H9 (cell line): ENCODE measurements at regions not wholly inside any gene's neighbourhood (a gene's known extent, or its start where the extent isn't known, plus 50 kb on each side); places are given as distances from the start of the nearest gene placed in this dataset.

ENCODE experiments used
- DNase-seq: peaks from one replicate; pipeline ENCODE4 v3.0.0-alpha.2; 2017
- H2AFZ ChIP-seq: one replicate; pipeline ENCODE4 v1.6.1; 2013; ENCODE audit warnings: mild to moderate bottlenecking, low read length, control low read depth, moderate library complexity
- H2AK5ac ChIP-seq: 2 replicates; pipeline ENCODE4 v1.6.1; 2013; ENCODE audit warnings: low read length, control low read depth, mixed read lengths; ENCODE audit not compliant: insufficient read length
- H2BK120ac ChIP-seq: one replicate; pipeline ENCODE4 v1.6.1; 2013; ENCODE audit warnings: low read depth, mild to moderate bottlenecking, low read length, control low read depth, inconsistent platforms; ENCODE audit not compliant: poor library complexity, severe bottlenecking
- H2BK12ac ChIP-seq: 2 replicates; pipeline ENCODE4 v1.6.1; 2013; ENCODE audit warnings: low read length, control low read depth, mixed read lengths, low read depth; ENCODE audit not compliant: insufficient read length
- H2BK15ac ChIP-seq: 2 replicates; pipeline ENCODE4 v1.6.1; 2013; ENCODE audit warnings: low read depth, low read length, control low read depth
- H2BK20ac ChIP-seq: one replicate; pipeline ENCODE4 v1.6.1; 2013; ENCODE audit warnings: low read depth, mild to moderate bottlenecking, low read length, control low read depth, inconsistent platforms; ENCODE audit not compliant: poor library complexity, severe bottlenecking
- H2BK5ac ChIP-seq: 2 replicates; pipeline ENCODE4 v1.6.1; 2013; ENCODE audit warnings: low read length, control low read depth, mixed read lengths; ENCODE audit not compliant: insufficient read length
- H3K14ac ChIP-seq: 2 replicates; pipeline ENCODE4 v1.6.1; 2013; ENCODE audit warnings: low read length, control low read depth; ENCODE audit not compliant: insufficient read depth
- H3K18ac ChIP-seq: 2 replicates; pipeline ENCODE4 v1.6.1; 2013; ENCODE audit warnings: low read depth, mild to moderate bottlenecking, mixed read lengths, low read length, control low read depth; ENCODE audit not compliant: insufficient read length
- H3K23ac ChIP-seq: 2 replicates; pipeline ENCODE4 v1.6.1; 2013; ENCODE audit warnings: low read length, control low read depth, mixed read lengths, low read depth; ENCODE audit not compliant: insufficient read length
- H3K23me2 ChIP-seq: 2 replicates; pipeline ENCODE4 v1.6.1; 2013; ENCODE audit warnings: low read depth, mild to moderate bottlenecking, mixed read lengths, low read length, control low read depth; ENCODE audit not compliant: insufficient read length, poor library complexity, severe bottlenecking
- H3K27ac ChIP-seq: 2 replicates; pipeline ENCODE4 v1.5.1; 2013; ENCODE audit warnings: low read length, control low read depth, mixed read lengths, low read depth; ENCODE audit not compliant: insufficient read length
- H3K27me3 ChIP-seq: 2 replicates; pipeline ENCODE4 v1.6.1; 2013; ENCODE audit warnings: low read length, control low read depth, inconsistent platforms; ENCODE audit not compliant: insufficient read depth
- H3K4ac ChIP-seq: 2 replicates; pipeline ENCODE4 v1.6.1; 2013; ENCODE audit warnings: low read depth, mild to moderate bottlenecking, control low read depth, inconsistent platforms, low read length, moderate library complexity
- H3K4me1 ChIP-seq: 2 replicates; pipeline ENCODE4 v1.6.1; 2013; ENCODE audit warnings: low read length, control low read depth, inconsistent platforms; ENCODE audit not compliant: insufficient read depth
- H3K4me2 ChIP-seq: 2 replicates; pipeline ENCODE4 v1.6.1; 2013; ENCODE audit warnings: low read length, control low read depth, mixed read lengths; ENCODE audit not compliant: insufficient read length, insufficient read depth
- H3K56ac ChIP-seq: 2 replicates; pipeline ENCODE4 v1.6.1; 2013; ENCODE audit warnings: low read depth, mild to moderate bottlenecking, mixed read lengths, low read length, control low read depth; ENCODE audit not compliant: insufficient read length
- H3K79me1 ChIP-seq: 2 replicates; pipeline ENCODE4 v1.6.1; 2013; ENCODE audit warnings: low read depth, mild to moderate bottlenecking, moderate library complexity, low read length, control low read depth, inconsistent platforms; ENCODE audit not compliant: insufficient read depth, poor library complexity, severe bottlenecking
- H3K79me2 ChIP-seq: 2 replicates; pipeline ENCODE4 v1.6.1; 2013; ENCODE audit warnings: low read length, control low read depth, inconsistent platforms; ENCODE audit not compliant: insufficient read depth
- H3K9ac ChIP-seq: 2 replicates; pipeline ENCODE4 v1.6.1; 2013; ENCODE audit warnings: low read length, control low read depth, mixed read lengths; ENCODE audit not compliant: insufficient read length; ENCODE audit errors: extremely low read depth
- H3K9me3 ChIP-seq: one replicate; pipeline ENCODE4 v1.6.1; 2013; ENCODE audit warnings: low read depth, low read length, inconsistent platforms; ENCODE audit not compliant: control insufficient read depth
- H3T11ph ChIP-seq: one replicate; pipeline ENCODE4 v1.6.1; 2013; ENCODE audit warnings: mild to moderate bottlenecking, low read length, control low read depth, inconsistent platforms
- H4K20me1 ChIP-seq: one replicate; pipeline ENCODE4 v1.6.1; 2013; ENCODE audit not compliant: control insufficient read depth, insufficient read length, insufficient read depth
- H4K5ac ChIP-seq: 2 replicates; pipeline ENCODE4 v1.6.1; 2013; ENCODE audit warnings: low read depth, mild to moderate bottlenecking, mixed read lengths, low read length, control low read depth; ENCODE audit not compliant: insufficient read length
- H4K8ac ChIP-seq: replicated peaks from 2 replicates; pipeline ENCODE4 v1.6.1; 2013; ENCODE audit warnings: low read length, control low read depth, mixed read lengths, low read depth; ENCODE audit not compliant: insufficient read length
- H4K91ac ChIP-seq: 2 replicates; pipeline ENCODE4 v1.6.1; 2013; ENCODE audit warnings: low read depth, mild to moderate bottlenecking, moderate library complexity, mixed read lengths, low read length, control low read depth; ENCODE audit not compliant: insufficient read length
- H3K27ac Mint-ChIP-seq, 3 experiments: 2 replicates in 2 of 3; 3 replicates in 1 of 3; pipeline ENCODE4 v1.8.0; 2020 to 2021; ENCODE audit warnings: mixed read lengths in 3 of 3, mild to moderate bottlenecking in 1 of 3, moderate library complexity in 1 of 3
- H3K27me3 Mint-ChIP-seq: 2 replicates; pipeline ENCODE4 v1.8.0; 2021; ENCODE audit warnings: low read depth, mild to moderate bottlenecking, moderate library complexity, mixed read lengths
- H3K36me3 Mint-ChIP-seq, 3 experiments: 2 replicates in 2 of 3; 3 replicates in 1 of 3; pipeline ENCODE4 v1.8.0; 2020 to 2021; ENCODE audit warnings: low read depth in 3 of 3, mixed read lengths in 3 of 3; ENCODE audit not compliant: insufficient read depth in 1 of 3
- H3K4me1 Mint-ChIP-seq, 2 experiments: 2 replicates each; pipeline ENCODE4 v1.8.0; 2020; ENCODE audit warnings: mixed read lengths in 2 of 2
- H3K4me3 Mint-ChIP-seq, 2 experiments: 2 replicates in 1 of 2; 3 replicates in 1 of 2; pipeline ENCODE4 v1.8.0; 2020 to 2021; ENCODE audit warnings: mild to moderate bottlenecking in 2 of 2, mixed read lengths in 2 of 2, moderate library complexity in 1 of 2
- H3K9me3 Mint-ChIP-seq, 2 experiments: 2 replicates in 1 of 2; 3 replicates in 1 of 2; pipeline ENCODE4 v1.8.0; 2020; ENCODE audit warnings: mild to moderate bottlenecking in 2 of 2, mixed read lengths in 2 of 2, moderate library complexity in 1 of 2
- CTCF ChIP-seq: fragments of 200-600 bp; sonication (generic); conservative IDR thresholded peaks from 3 replicates; pipeline ENCODE4 v1.8.0; 2021; ENCODE audit warnings: antibody characterized with exemption, mild to moderate bottlenecking
- WGBS: extraction: QIAGEN DNeasy Blood & Tissue Kit; methylation state at CpG from one replicate; pipeline ENCODE4 v1.1.7; 2013; ENCODE audit warnings: missing lambda C conversion rate, low lambda C conversion rate, mixed read lengths; ENCODE audit not compliant: insufficient read length; ENCODE audit errors: extremely low coverage; 5-methylcytosine and 5-hydroxymethylcytosine counted together

DNA sequence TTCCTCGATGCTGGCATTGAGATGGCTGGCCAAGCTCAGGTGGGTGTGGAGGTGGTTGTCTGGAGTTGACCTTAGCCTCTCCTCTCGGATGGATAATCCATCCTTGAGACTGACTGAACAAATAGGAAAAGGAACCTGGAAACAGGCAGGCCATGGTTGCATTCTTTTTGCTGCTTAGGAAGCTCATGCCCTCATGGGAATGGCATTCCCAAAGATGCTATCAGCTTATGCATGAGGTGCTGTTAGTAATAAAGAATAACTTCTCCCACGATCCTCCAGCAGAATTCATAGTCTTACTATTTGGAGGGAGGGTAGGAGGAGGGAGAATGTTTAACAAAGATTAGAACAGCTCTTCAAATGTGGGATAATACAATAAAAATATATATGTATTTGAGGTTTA, 303.0 kb upstream of the TPM1 start:
- H3K4me1 Mint-ChIP-seq: peaks cover 18 to 21% of the 10 kb centered on the region in 2 experiments
- Histone ChIP-seq H3K79me2 (no peaks in the 10 kb centered on the region), H3K23me2 (no peaks in the 10 kb centered on the region), H3K9me3 (no peaks in the 10 kb centered on the region), H3K27ac (no peak overlapping the region), H3K18ac (no peak overlapping the region), H2BK5ac (no peak overlapping the region), H3K14ac (no peak overlapping the region), H2BK20ac (no peak overlapping the region), H2BK12ac (no peak overlapping the region), H2AK5ac (no peak overlapping the region), H4K8ac (no peak overlapping the region), H2BK120ac (no peak overlapping the region), H3K56ac (no peak overlapping the region), H3K4me1 (0 out of 2 replicates have a peak, but pooled peaks cover 3% of the 10 kb centered on the region), H3K79me1 (no peaks in the 10 kb centered on the region), H4K5ac (no peak overlapping the region), H3T11ph (no peak overlapping the region), H3K27me3 (no peaks in the 10 kb centered on the region), H4K91ac (no peak overlapping the region), H3K9ac (no peak overlapping the region), H3K4me2 (no peak overlapping the region), H3K4ac (no peak overlapping the region), H3K23ac (no peak overlapping the region), H2BK15ac (no peak overlapping the region), H4K20me1 (no peaks in the 10 kb centered on the region), H2AFZ (no peak overlapping the region)
- no peak overlapping the region for H3K4me3 Mint-ChIP-seq
- no peaks in the 10 kb centered on the region; the same call in 1 of the 2 replicates for H3K27me3 Mint-ChIP-seq
- WGBS: no CpG with 5 or more reads among the region's 3 CpGs
- H3K9me3 Mint-ChIP-seq: no peaks in the 10 kb centered on the region
- H3K27ac Mint-ChIP-seq: no peak overlapping the region
- TF ChIP-seq CTCF: no peak
- H3K36me3 Mint-ChIP-seq: peaks cover 0 to 4% (median 2%) of the 10 kb centered on the region in 3 experiments; a peak in 3 of 7 replicates
- no peak for DNase-seq
